GM21737 (cell line): ENCODE measurements at regions not wholly inside any gene's neighbourhood (a gene's known extent, or its start where the extent isn't known, plus 50 kb on each side); places are given as distances from the start of the nearest gene placed in this dataset.

Source experiments
- ATAC-seq: cut with Tn5 transposase; IDR thresholded peaks from one replicate; pipeline ENCODE4 v1.9.1; 2021; ENCODE audit warnings: mild to moderate bottlenecking, moderate library complexity; ENCODE audit not compliant: unreplicated experiment

- no peak for ATAC-seq
These were observed 906.7 kb upstream of the CELF2 start for GRCh38 chr10:10110844-10111490.

- ATAC-seq: no peak
These were observed 899.5 kb upstream of the CELF2 start for GRCh38 chr10:10118131-10118530.

GRCh38 chr10:10120671-10121070, 897.0 kb upstream of the CELF2 start:
- ATAC-seq: no peak

GRCh38 chr10:10125676-10126075, 892.0 kb upstream of the CELF2 start:
- no peak for ATAC-seq

- no peak for ATAC-seq
These were observed 891.5 kb upstream of the CELF2 start for GRCh38 chr10:10126218-10126617.

- ATAC-seq: no peak
These were observed 889.3 kb upstream of the CELF2 start for GRCh38 chr10:10128387-10128786.

GRCh38 chr10:10130686-10131085, 887.0 kb upstream of the CELF2 start:
- ATAC-seq: no peak

- no peak for ATAC-seq
These were observed 885.7 kb upstream of the CELF2 start for GRCh38 chr10:10132009-10132408.

GRCh38 chr10:10133281-10133680, 884.4 kb upstream of the CELF2 start:
- no peak for ATAC-seq

- ATAC-seq: no peak
These were observed 879.0 kb upstream of the CELF2 start for GRCh38 chr10:10138685-10139084.

GRCh38 chr10:10141782-10142382, 875.8 kb upstream of the CELF2 start:
- no peak for ATAC-seq

- no peak for ATAC-seq
These were observed 871.1 kb upstream of the CELF2 start for GRCh38 chr10:10146604-10147003.

- ATAC-seq: no peak
These were observed 867.8 kb upstream of the CELF2 start for GRCh38 chr10:10149899-10150298.

GRCh38 chr10:10156917-10157600, 860.6 kb upstream of the CELF2 start:
- no peak for ATAC-seq

GRCh38 chr10:10160821-10161312, 856.8 kb upstream of the CELF2 start:
- ATAC-seq: no peak

- ATAC-seq: no peak
These were observed 852.8 kb upstream of the CELF2 start for GRCh38 chr10:10164848-10165247.

GRCh38 chr10:10165415-10165814, 852.3 kb upstream of the CELF2 start:
- ATAC-seq: no peak

- ATAC-seq: no peak
These were observed 839.2 kb upstream of the CELF2 start for GRCh38 chr10:10178476-10178875.

GRCh38 chr10:10193848-10194247, 823.8 kb upstream of the CELF2 start:
- ATAC-seq: no peak

GRCh38 chr10:10196701-10197100, 821.0 kb upstream of the CELF2 start:
- no peak for ATAC-seq

- ATAC-seq: no peak
These were observed 820.2 kb upstream of the CELF2 start for GRCh38 chr10:10197423-10197822.

GRCh38 chr10:10198363-10198762, 819.3 kb upstream of the CELF2 start:
- ATAC-seq: no peak
